ENCODE measurements at regions not wholly inside any gene's neighbourhood (a gene's known extent, or its start where the extent isn't known, plus 50 kb on each side); places are given as distances from the start of the nearest gene placed in this dataset.
"Not testable (repeated sequence)": the region's sequence is repeated elsewhere in the genome, so short reads cannot be mapped to it uniquely, and the experiment has no call there.

DNA sequence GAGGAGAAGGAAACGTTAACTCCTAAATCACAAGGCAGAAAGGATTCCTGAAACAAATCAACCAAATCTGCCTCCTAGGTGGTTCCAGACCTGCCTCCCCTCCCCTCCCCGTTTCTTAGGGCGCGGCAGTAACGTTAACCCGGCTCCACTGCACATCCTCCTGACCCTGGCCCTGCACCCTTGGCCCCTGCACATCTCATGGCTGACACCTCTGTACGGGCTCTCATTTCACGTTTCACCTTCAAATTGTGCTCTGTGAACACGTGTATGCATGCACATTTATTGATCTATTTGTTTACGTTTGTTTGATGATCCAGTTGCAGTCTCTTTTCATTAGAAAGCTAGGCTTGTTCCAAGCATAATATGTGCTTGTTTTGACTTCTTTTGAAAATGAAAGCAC is 358.1 kb downstream of the ADGRD1 start:
- FAIRE-seq (no peak), DNase-seq (ENCODE audit: insufficient read length, low spot score) (no peak)
- TF ChIP-seq POLR2AphosphoS5 (IDR thresholded peaks at IDR 0.05; ENCODE audit: low read depth, low read length), result no peak
- no peak for TF ChIP-seq POU2F2 (IDR thresholded peaks at IDR 0.05; ENCODE audit: low read depth, low read length)
- TF ChIP-seq PAX5 (IDR thresholded peaks at IDR 0.05; ENCODE audit: insufficient read depth, low read length, severe bottlenecking), result no peak
- no peak for TF ChIP-seq TAF1 (IDR thresholded peaks at IDR 0.05; ENCODE audit: low read depth, low read length)
- TF ChIP-seq POLR2A (IDR thresholded peaks at IDR 0.05; ENCODE audit: low read depth, low read length), result no peak
- TF ChIP-seq SPI1 (IDR thresholded peaks at IDR 0.05; ENCODE audit: low read depth, low read length), result no peak

DNA sequence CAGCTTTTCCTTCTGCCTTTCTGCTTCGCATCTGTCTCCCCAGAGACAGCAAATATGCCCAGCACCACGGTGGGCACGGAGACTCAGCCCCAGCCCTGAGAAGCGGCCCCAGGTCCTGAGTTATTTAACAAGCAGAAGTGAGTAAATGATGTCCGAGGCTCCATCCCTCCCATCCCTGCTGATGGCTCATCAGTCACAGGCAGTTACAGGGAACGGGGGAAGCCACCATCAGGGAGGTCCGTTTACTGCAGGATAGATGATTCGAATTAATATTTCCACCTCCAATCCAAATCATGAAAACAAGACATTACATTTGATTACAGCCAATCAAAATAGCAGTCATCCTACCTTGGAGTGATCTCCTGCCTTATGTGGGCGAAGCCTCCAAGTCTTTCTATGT is 358.7 kb downstream of the ADGRD1 start:
- FAIRE-seq; DNase-seq (ENCODE audit: insufficient read length, low spot score): not testable (repeated sequence)

DNA sequence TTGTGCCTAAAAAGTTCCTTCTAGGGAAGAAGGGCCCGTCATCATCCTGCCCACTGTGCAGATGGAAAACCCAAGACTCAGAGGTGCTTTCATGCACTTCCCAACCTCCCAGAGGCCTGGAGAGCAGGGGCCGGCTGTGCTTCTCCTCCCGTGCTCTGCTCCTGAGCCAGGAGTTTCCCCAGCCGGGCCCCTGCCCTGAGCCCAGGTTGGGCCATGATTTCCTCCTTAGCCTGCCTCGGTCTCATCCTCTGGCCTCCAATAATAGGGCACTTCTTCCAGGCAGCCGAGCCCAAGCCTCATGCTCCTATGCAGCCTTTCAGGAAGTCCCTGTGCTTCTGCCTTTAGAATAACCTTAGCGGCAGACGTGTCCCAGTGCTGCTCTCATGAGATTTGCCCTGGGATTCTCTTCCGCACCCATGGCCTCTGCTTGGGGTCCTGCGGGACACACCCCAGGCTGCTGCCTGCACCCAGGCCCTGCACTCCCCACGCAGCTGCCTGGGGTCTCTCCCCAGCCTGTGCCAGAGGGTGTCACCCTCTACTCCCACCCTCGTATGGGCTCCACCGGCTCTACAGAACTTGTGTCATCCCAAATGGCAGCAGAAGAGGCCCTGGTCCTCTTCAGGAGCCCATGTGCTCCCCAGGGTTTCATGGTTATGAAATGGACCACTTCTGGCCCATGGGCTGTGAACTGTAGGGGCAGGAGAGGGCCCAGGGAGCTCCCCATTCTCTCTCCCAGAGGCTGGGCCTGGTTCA is 359.3 kb downstream of the ADGRD1 start:
- no peak for FAIRE-seq
- TF ChIP-seq TAF1 (IDR thresholded peaks at IDR 0.05; ENCODE audit: low read depth, low read length), result no peak
- no peak for TF ChIP-seq POLR2A (IDR thresholded peaks at IDR 0.05; ENCODE audit: low read depth, low read length)
- TF ChIP-seq SPI1 (IDR thresholded peaks at IDR 0.05; ENCODE audit: low read depth, low read length), result no peak
- no peak for TF ChIP-seq PAX5 (IDR thresholded peaks at IDR 0.05; ENCODE audit: insufficient read depth, low read length, severe bottlenecking)
- no peak for DNase-seq (ENCODE audit: insufficient read length, low spot score)

DNA sequence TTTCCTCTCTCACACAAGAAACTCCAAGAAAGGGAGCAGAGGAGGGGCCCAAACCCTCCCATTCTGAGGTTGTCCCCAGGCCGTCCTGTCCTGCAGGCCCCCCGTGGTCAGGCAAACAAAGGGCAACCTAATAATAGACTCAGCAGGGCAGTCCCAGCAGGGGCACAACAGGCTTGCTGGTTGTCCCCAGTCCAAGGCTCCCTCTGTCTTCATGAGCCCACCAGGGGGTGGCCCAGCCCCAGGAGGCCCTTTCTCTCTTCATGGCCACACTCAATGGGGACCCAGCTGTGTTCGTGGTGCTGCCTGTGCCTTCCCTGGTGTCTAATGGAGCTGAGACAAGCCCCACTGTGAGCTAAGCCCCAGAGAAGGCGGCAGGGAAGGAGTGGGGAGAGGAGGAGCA is 359.9 kb downstream of the ADGRD1 start:
- FAIRE-seq (no peak), DNase-seq (ENCODE audit: insufficient read length, low spot score) (no peak)
- TF ChIP-seq POU2F2 (IDR thresholded peaks at IDR 0.05; ENCODE audit: low read depth, low read length) (no peak), TAF1 (IDR thresholded peaks at IDR 0.05; ENCODE audit: low read depth, low read length) (no peak), SPI1 (IDR thresholded peaks at IDR 0.05; ENCODE audit: low read depth, low read length) (no peak), PAX5 (IDR thresholded peaks at IDR 0.05; ENCODE audit: insufficient read depth, low read length, severe bottlenecking) (no peak), POLR2A (IDR thresholded peaks at IDR 0.05; ENCODE audit: low read depth, low read length) (no peak), POLR2AphosphoS5 (IDR thresholded peaks at IDR 0.05; ENCODE audit: low read depth, low read length) (no peak)

DNA sequence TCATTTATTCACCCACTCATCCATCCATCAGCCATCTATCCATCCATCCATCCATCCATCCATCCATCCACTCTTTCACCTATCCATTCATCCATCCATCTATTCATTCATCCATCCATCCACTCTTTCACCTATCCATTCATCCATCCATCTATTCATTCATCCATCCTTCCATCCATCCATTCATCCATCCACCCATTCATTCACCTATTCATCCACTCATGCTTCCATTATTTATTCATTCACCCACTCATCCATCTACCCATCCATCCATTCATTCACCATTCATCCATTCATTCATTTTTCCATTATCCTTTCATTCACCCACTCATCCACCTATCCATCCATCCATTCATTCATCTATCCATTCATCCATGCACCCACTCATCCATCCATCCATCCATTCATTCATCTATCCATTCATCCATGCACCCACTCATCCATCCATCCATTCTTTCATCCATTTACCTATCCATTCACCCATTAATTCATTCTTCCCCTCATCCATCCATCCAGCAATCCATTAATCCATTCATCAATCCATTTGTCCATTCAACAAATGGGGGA is 360.9 kb downstream of the ADGRD1 start:
- TF ChIP-seq SPI1 (IDR thresholded peaks at IDR 0.05; ENCODE audit: low read depth, low read length) (no peak), POLR2A (IDR thresholded peaks at IDR 0.05; ENCODE audit: low read depth, low read length) (no peak), POLR2AphosphoS5 (IDR thresholded peaks at IDR 0.05; ENCODE audit: low read depth, low read length) (no peak), TAF1 (IDR thresholded peaks at IDR 0.05; ENCODE audit: low read depth, low read length) (no peak)
- no peak for FAIRE-seq
- no peak for DNase-seq (ENCODE audit: insufficient read length, low spot score)

DNA sequence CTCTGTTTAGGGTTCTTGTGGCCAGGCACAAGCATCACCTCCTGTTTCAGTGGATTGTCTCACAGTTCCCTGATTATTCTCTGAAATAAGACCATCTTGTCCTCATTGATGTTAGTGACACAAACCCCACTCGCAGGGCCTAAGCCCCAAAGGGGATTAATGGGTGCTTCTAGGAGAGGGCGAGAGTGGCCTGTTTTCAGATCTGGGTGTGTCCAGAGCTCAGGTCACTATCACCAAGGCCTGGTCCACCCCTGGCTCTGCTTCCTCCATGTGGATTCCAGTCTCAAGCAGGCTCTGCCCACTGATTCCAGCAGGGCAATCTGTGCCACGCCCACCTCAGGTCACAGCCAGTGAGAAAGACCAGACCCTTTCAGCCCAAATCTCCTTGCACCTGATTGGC is 361.9 kb downstream of the ADGRD1 start:
- FAIRE-seq (no peak), DNase-seq (ENCODE audit: insufficient read length, low spot score) (no peak)
- no peak for TF ChIP-seq SPI1 (IDR thresholded peaks at IDR 0.05; ENCODE audit: low read depth, low read length)
- no peak for TF ChIP-seq POLR2AphosphoS5 (IDR thresholded peaks at IDR 0.05; ENCODE audit: low read depth, low read length)
- TF ChIP-seq POLR2A (IDR thresholded peaks at IDR 0.05; ENCODE audit: low read depth, low read length), result no peak
- TF ChIP-seq POU2F2 (IDR thresholded peaks at IDR 0.05; ENCODE audit: low read depth, low read length), result no peak
- no peak for TF ChIP-seq PAX5 (IDR thresholded peaks at IDR 0.05; ENCODE audit: insufficient read depth, low read length, severe bottlenecking)
- no peak for TF ChIP-seq TAF1 (IDR thresholded peaks at IDR 0.05; ENCODE audit: low read depth, low read length)

DNA sequence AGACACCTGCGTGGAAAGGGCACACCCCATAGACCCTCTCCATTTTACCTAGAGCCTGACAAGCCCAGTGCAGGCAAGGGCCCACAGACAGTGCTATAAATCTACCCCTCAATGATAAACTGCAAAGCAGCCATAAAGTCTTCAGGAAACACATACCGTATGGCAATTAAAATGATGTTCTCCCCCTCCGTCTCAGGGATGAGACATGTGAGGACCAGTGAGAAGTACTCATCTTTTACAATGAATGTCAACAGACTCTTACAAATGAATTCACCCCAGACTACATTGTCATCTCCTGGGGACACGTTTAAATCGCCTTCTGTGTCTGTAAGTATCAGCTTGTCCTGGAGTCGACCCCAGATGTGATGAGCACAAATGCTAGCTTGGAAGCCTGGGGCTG is 362.7 kb downstream of the ADGRD1 start:
- no peak for TF ChIP-seq POLR2A (IDR thresholded peaks at IDR 0.05; ENCODE audit: low read depth, low read length)
- no peak for TF ChIP-seq PAX5 (IDR thresholded peaks at IDR 0.05; ENCODE audit: insufficient read depth, low read length, severe bottlenecking)
- TF ChIP-seq SPI1 (IDR thresholded peaks at IDR 0.05; ENCODE audit: low read depth, low read length), result no peak
- TF ChIP-seq POU2F2 (IDR thresholded peaks at IDR 0.05; ENCODE audit: low read depth, low read length), result no peak
- no peak for TF ChIP-seq TAF1 (IDR thresholded peaks at IDR 0.05; ENCODE audit: low read depth, low read length)
- no peak for TF ChIP-seq POLR2AphosphoS5 (IDR thresholded peaks at IDR 0.05; ENCODE audit: low read depth, low read length)
- DNase-seq (ENCODE audit: insufficient read length, low spot score), result no peak
- no peak for FAIRE-seq

DNA sequence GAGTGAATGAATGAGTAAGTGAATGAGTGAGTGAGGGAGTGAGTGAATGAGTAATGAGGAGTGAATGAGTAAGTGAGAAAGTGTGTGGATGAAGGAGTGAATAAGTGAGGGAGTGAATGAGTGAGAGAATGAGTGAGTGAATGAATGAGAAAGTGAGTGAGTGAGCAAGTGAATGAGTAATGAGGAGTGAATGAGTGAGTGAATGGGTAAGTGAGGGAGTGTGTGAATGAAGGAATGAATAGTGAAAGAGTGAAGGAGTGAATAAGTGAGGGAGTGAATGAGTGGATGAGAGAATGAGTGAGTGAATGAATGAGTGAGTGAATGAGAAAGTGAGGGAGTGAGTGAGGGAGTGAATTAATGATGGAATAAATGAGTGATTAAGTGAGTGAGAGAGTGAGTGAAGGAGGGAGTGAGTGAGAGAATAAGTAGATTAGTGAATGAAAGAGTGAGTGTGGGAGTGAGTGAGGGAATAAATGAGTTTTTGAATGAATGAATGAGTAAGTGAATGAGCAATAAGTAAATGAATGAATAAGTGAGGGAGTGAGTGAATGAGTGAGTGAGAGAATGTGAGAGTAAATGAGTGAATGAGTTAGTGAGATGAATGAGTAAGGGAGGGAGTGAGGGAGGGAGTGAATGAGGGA is 364.5 kb downstream of the ADGRD1 start:
- no peak for TF ChIP-seq TAF1 (IDR thresholded peaks at IDR 0.05; ENCODE audit: low read depth, low read length)
- no peak for TF ChIP-seq POLR2A (IDR thresholded peaks at IDR 0.05; ENCODE audit: low read depth, low read length)
- FAIRE-seq, result no peak
- DNase-seq (ENCODE audit: insufficient read length, low spot score), result no peak

DNA sequence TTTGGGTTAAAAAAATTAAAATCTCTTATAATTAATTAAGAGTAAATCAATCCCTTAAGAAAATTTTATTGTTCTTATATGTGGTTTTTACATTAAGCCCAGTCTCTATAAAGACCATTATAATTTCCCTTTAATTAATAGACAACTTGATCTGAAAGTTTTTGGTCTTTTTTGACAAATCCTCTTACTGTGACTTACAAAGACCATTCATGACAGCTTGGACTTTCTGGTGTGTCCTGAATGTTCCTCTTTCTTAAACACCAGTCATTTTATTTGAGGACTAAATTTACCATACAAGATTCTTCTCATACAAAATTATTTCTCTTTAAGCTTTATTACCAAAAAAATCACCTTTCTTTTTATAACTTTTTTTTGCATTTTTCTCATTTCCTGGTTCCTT is 368.3 kb downstream of the ADGRD1 start:
- DNase-seq (ENCODE audit: insufficient read length, low spot score) (no peak), FAIRE-seq (no peak)
- TF ChIP-seq SPI1 (IDR thresholded peaks at IDR 0.05; ENCODE audit: low read depth, low read length), result no peak
- TF ChIP-seq POLR2AphosphoS5 (IDR thresholded peaks at IDR 0.05; ENCODE audit: low read depth, low read length), result no peak
- no peak for TF ChIP-seq TAF1 (IDR thresholded peaks at IDR 0.05; ENCODE audit: low read depth, low read length)

DNA sequence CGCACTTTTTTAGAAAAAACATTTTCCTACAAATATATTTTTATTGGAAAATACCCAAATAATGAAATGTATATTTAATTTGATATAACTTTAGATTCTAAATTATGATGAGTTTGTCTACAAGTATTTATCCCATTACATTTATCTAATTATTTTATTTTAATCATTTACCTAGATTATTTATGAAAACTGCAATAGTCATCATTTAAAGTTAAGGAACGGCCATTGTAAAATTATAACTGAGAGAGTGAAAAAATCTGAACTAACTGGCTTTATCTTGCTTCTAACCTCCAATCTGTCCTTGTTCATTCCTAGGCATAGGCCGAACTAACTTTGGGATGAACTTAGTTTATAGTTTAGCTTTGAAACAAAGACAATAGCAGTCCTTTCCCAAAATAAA is 368.8 kb downstream of the ADGRD1 start:
- not testable (repeated sequence) for FAIRE-seq; DNase-seq (ENCODE audit: insufficient read length, low spot score)

DNA sequence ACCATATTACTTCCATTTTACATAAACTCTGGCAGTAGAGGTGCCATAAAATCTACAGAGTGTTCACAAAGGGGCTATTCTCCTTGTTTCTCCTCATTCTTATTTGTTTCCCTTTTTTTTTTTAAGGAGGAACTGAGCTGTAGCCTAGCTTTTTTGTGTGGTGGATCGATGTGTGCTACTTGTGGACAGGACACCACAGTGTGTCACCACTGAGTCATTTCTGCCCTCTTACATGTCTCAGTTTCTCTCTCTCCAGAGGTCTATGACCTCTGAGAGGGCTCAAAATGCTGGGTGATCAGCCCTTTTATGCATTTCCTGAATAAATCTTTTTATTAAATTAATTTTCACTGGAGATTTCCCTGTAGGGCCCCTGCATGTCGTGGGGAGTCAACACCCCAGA is 370.2 kb downstream of the ADGRD1 start:
- no peak for TF ChIP-seq TAF1 (IDR thresholded peaks at IDR 0.05; ENCODE audit: low read depth, low read length)
- TF ChIP-seq SPI1 (IDR thresholded peaks at IDR 0.05; ENCODE audit: low read depth, low read length), result no peak
- no peak for TF ChIP-seq POU2F2 (IDR thresholded peaks at IDR 0.05; ENCODE audit: low read depth, low read length)
- no peak for TF ChIP-seq POLR2A (IDR thresholded peaks at IDR 0.05; ENCODE audit: low read depth, low read length)
- no peak for TF ChIP-seq POLR2AphosphoS5 (IDR thresholded peaks at IDR 0.05; ENCODE audit: low read depth, low read length)
- no peak for TF ChIP-seq PAX5 (IDR thresholded peaks at IDR 0.05; ENCODE audit: insufficient read depth, low read length, severe bottlenecking)
- DNase-seq (ENCODE audit: insufficient read length, low spot score), result no peak
- FAIRE-seq, result no peak

All from GM12891 (cell line).